K562 (cell line): ENCODE measurements at regions not wholly inside any gene's neighbourhood (a gene's known extent, or its start where the extent isn't known, plus 50 kb on each side); places are given as distances from the start of the nearest gene placed in this dataset.

ENCODE experiments used
- ATAC-seq: fragments of 200-7000 bp; cut with Tn5 transposase; 3 replicates; pipeline ENCODE4 v1.9.1; 2020; ENCODE audit warnings: moderate library complexity
- BruUV-seq: library from RNA; stranded (reverse); fragments of 400-500 nt; replicated peaks from 2 replicates; lab custom pipeline; 2021; lab: Mats Ljungman, UMichigan
- CTCF ChIA-PET: fragments of 300-600 bp; formaldehyde crosslinking; extraction: SDS; loops from one replicate; lab custom pipeline; 2021; ENCODE audit warnings: low intra/inter-chr PET ratio; lab: Yijun Ruan, JAX
- POLR2A ChIA-PET: fragments of 300-600, 350-650 bp; sonication (Branson Sonifier 250); formaldehyde crosslinking; extraction: SDS; loops from one replicate; lab custom pipeline; 2021; ENCODE audit warnings: antibody characterized with exemption, inconsistent platforms; lab: Yijun Ruan, JAX
- DNase-seq, 4 experiments: peaks; one replicate each; pipeline versions ENCODE4 v3.0.0 to v3.0.0-alpha.2; 2011 to 2018; ENCODE audit warnings: low spot score in 3 of 4, mixed read lengths in 3 of 4; ENCODE audit errors: extremely low read depth in 1 of 4
- FAIRE-seq: peaks from 2 replicates; lab custom pipeline; 2011; peaks lifted over from hg19 to GRCh38; lab: Jason Lieb, UNC
- H2AFZ ChIP-seq: 2 replicates; pipeline ENCODE4 v1.6.0; 2011; ENCODE audit warnings: low read depth, low read length, control low read depth, inconsistent platforms
- H3K27ac ChIP-seq: fragments of 200-600 bp; 3 replicates; pipeline ENCODE4 v1.8.0; 2011; ENCODE audit warnings: low read depth, mild to moderate bottlenecking, control low read depth, inconsistent platforms, low read length, moderate library complexity, mixed read lengths; ENCODE audit errors: extremely low read depth
- H3K27me3 ChIP-seq, 2 experiments: fragments of 300-600 bp in 1 of 2; 2 replicates in 1 of 2; 3 replicates in 1 of 2; pipeline versions ENCODE4 v1.6.0 to v1.8.0; 2011; ENCODE audit warnings: inconsistent platforms in 2 of 2, low read length in 2 of 2, mild to moderate bottlenecking in 1 of 2, mixed read lengths in 1 of 2, moderate library complexity in 1 of 2; ENCODE audit not compliant: control insufficient read depth in 2 of 2, insufficient read depth in 2 of 2
- H3K36me3 ChIP-seq: fragments of 300-600 bp; 3 replicates; pipeline ENCODE4 v1.8.0; 2011; ENCODE audit warnings: mild to moderate bottlenecking, low read length, inconsistent platforms; ENCODE audit not compliant: control insufficient read depth, insufficient read depth
- H3K4me1 ChIP-seq, 2 experiments: fragments of 200-600 bp in 1 of 2; replicated peaks in 1 of 2; 2 replicates in 1 of 2; 3 replicates in 1 of 2; pipeline versions ENCODE4 v1.5.1 to v1.8.0; 2011; ENCODE audit warnings: inconsistent platforms in 2 of 2, low read length in 2 of 2, mild to moderate bottlenecking in 1 of 2, mixed read lengths in 1 of 2, moderate library complexity in 1 of 2; ENCODE audit not compliant: control insufficient read depth in 2 of 2, insufficient read depth in 2 of 2
- H3K4me2 ChIP-seq: 2 replicates; pipeline ENCODE4 v1.6.1; 2011; ENCODE audit warnings: low read length, control low read depth, inconsistent platforms, mixed read lengths; ENCODE audit not compliant: insufficient read depth
- H3K4me3 ChIP-seq: fragments of 200-600 bp; sonication (generic), shearing (Covaris generic); 2 replicates; pipeline ENCODE4 v1.5.1; 2016; ENCODE audit warnings: control low read depth, inconsistent platforms
- H3K79me2 ChIP-seq: fragments of 200-600 bp; 3 replicates; pipeline ENCODE4 v1.8.0; 2011; ENCODE audit warnings: low read length, inconsistent platforms; ENCODE audit not compliant: control insufficient read depth, insufficient read depth
- H3K9ac ChIP-seq, 2 experiments: 2 replicates each; pipeline versions ENCODE4 v1.6.0 to v1.6.1; 2011; ENCODE audit warnings: low read depth in 2 of 2, low read length in 2 of 2, control low read depth in 1 of 2, inconsistent platforms in 1 of 2, mild to moderate bottlenecking in 1 of 2, mixed read lengths in 1 of 2; ENCODE audit not compliant: insufficient read depth in 1 of 2
- H3K9me1 ChIP-seq: one replicate; pipeline ENCODE4 v1.6.0; 2011; ENCODE audit warnings: inconsistent platforms, mild to moderate bottlenecking, low read length, moderate library complexity; ENCODE audit not compliant: control insufficient read depth, insufficient read depth
- H3K9me3 ChIP-seq: replicated peaks from 2 replicates; pipeline ENCODE4 v1.5.1; 2011; ENCODE audit warnings: low read depth, low read length, inconsistent platforms; ENCODE audit not compliant: control insufficient read depth, insufficient read depth
- H4K20me1 ChIP-seq: replicated peaks from 2 replicates; pipeline ENCODE4 v1.6.1; 2011; ENCODE audit warnings: low read length, inconsistent platforms, mixed read lengths; ENCODE audit not compliant: control insufficient read depth, insufficient read depth
- BDP1 ChIP-seq: IDR thresholded peaks from 3 replicates; pipeline ENCODE4 v1.6.1; 2011; ENCODE audit not compliant: insufficient read length, insufficient read depth
- BRD9 ChIP-seq: fragments of 450-650 bp; IDR thresholded peaks from 2 replicates; pipeline ENCODE4 v1.6.1; 2018; ENCODE audit warnings: low read depth; ENCODE audit not compliant: partially characterized antibody
- C11orf30 ChIP-seq: fragments of 450-650 bp; IDR thresholded peaks from 2 replicates; pipeline ENCODE4 v1.6.1; 2016; ENCODE audit warnings: low read depth, mild to moderate bottlenecking
- HDAC1 ChIP-seq, 2 experiments: fragments of 450-650 bp; IDR thresholded peaks; 2 replicates each; pipeline ENCODE4 v1.6.1; 2016 to 2017; ENCODE audit warnings: inconsistent platforms in 1 of 2, mild to moderate bottlenecking in 1 of 2, moderate library complexity in 1 of 2
- ID3 ChIP-seq, 2 experiments: fragments of 250-450 bp in 1 of 2; fragments of 450-650 bp in 1 of 2; sonication (Bioruptor Pico) in 1 of 2; IDR thresholded peaks; 2 replicates each; pipeline versions ENCODE4 v1.6.1 to v1.8.0; 2016 to 2021; ENCODE audit warnings: mild to moderate bottlenecking in 2 of 2, moderate library complexity in 2 of 2, missing compliant biosample characterization in 1 of 2, missing genetic modification characterization in 1 of 2
- IFI16 ChIP-seq: fragments of 250-450 bp; sonication (Bioruptor Pico); IDR thresholded peaks from 2 replicates; pipeline ENCODE4 v2.1.2; 2022; ENCODE audit warnings: mild to moderate bottlenecking, inconsistent platforms
- MECOM ChIP-seq: fragments of 250-450 bp; sonication (Bioruptor Pico); IDR thresholded peaks from 2 replicates; pipeline ENCODE4 v1.8.0; 2022; ENCODE audit warnings: inconsistent platforms
- MED1 ChIP-seq: sonication (generic); formaldehyde crosslinking; IDR thresholded peaks from 2 replicates; pipeline ENCODE4 v1.8.1; 2023; ENCODE audit warnings: missing genetic modification reagents, borderline replicate concordance
- NR1H2 ChIP-seq: sonication (generic); formaldehyde crosslinking; IDR thresholded peaks from 2 replicates; pipeline ENCODE4 v1.4.0; 2020; ENCODE audit warnings: mild to moderate bottlenecking, missing genetic modification reagents
- PHF21A ChIP-seq: fragments of 450-650 bp; IDR thresholded peaks from 2 replicates; pipeline ENCODE4 v1.6.1; 2017; ENCODE audit warnings: low read depth, borderline replicate concordance
- POLR2AphosphoS5 ChIP-seq: IDR thresholded peaks from 2 replicates; pipeline ENCODE4 v1.6.1; 2011; ENCODE audit warnings: mild to moderate bottlenecking, low read depth, low read length, moderate library complexity; ENCODE audit not compliant: control insufficient read depth, insufficient read depth
- PTRF ChIP-seq: fragments of 450-650 bp; IDR thresholded peaks from 2 replicates; pipeline ENCODE4 v1.6.1; 2016; ENCODE audit warnings: mild to moderate bottlenecking, missing genetic modification characterization, missing compliant biosample characterization
- RBM22 ChIP-seq: fragments of 200-400 bp; formaldehyde crosslinking; IDR thresholded peaks from 2 replicates; pipeline ENCODE4 v1.6.1; 2018; ENCODE audit warnings: low read length, low read depth; ENCODE audit not compliant: poor library complexity, severe bottlenecking
- SAFB ChIP-seq: fragments of 200-400 bp; formaldehyde crosslinking; IDR thresholded peaks from 2 replicates; pipeline ENCODE4 v1.6.1; 2017; ENCODE audit warnings: low read depth, low read length, borderline replicate concordance
- SIN3A ChIP-seq, 2 experiments: fragments of 150-350 bp in 1 of 2; IDR thresholded peaks; 2 replicates each; pipeline ENCODE4 v1.6.1; 2011 to 2016; ENCODE audit warnings: borderline replicate concordance in 2 of 2, low read depth in 2 of 2, low read length in 2 of 2, mild to moderate bottlenecking in 2 of 2, moderate library complexity in 2 of 2; ENCODE audit not compliant: control insufficient read depth in 1 of 2
- ZBTB7A ChIP-seq: IDR thresholded peaks from 2 replicates; pipeline ENCODE4 v1.6.1; 2011; ENCODE audit warnings: low read depth, mild to moderate bottlenecking, low read length, moderate library complexity, borderline replicate concordance; ENCODE audit not compliant: control insufficient read depth
- ZKSCAN3 ChIP-seq: fragments of 250-450 bp; sonication (Bioruptor Pico); IDR thresholded peaks from 2 replicates; pipeline ENCODE4 v1.4.0; 2020
- ZNF518B ChIP-seq: fragments of 250-450 bp; sonication (Bioruptor Pico); IDR thresholded peaks from 2 replicates; pipeline ENCODE4 v1.5.0; 2021; ENCODE audit warnings: mild to moderate bottlenecking, moderate library complexity
- WGBS: fragments of 100-300 bp; shearing (Covaris generic); methylation state at CpG from one replicate; pipeline ENCODE4 v1.1.6; 2016; ENCODE audit warnings: low coverage, mixed read lengths; ENCODE audit not compliant: insufficient coverage; ENCODE audit errors: missing lambda C conversion rate; 5-methylcytosine and 5-hydroxymethylcytosine counted together
- in situ Hi-C: fragments of 300-500 bp; cut with MboI; formaldehyde crosslinking; loops from 4 replicates; pipeline ENCODE4 v1.15.0; 2018; ENCODE audit warnings: inconsistent platforms, mixed read lengths
- intact Hi-C: fragments of 100-400 bp; cut with micrococcal nuclease; formaldehyde crosslinking; loops from 2 replicates; pipeline ENCODE4 v1.14.2; 2022

GRCh38 chr6:12478921-12479320, 188.8 kb downstream of the EDN1 start:
- POLR2A ChIA-PET = interaction anchor here (0.6 kb wide), 1 partner anchor 741 kb away, joined by 3 read pairs; no protein-coding TSS in a partner anchor
- intact Hi-C loops = no loop called here
- no peak for FAIRE-seq

More at GRCh38 chr6:12478921-12479320, 188.8 kb downstream of the EDN1 start:
- CTCF ChIA-PET = no interaction called here
- Histone ChIP-seq H3K27ac (no peak overlapping the region), H3K9me1 (no peaks in the 10 kb centered on the region), H3K27me3 (no peaks in the 10 kb centered on the region), H3K79me2 (no peaks in the 10 kb centered on the region), H3K4me3 (no peak overlapping the region), H3K4me2 (no peak overlapping the region), H3K36me3 (no peaks in the 10 kb centered on the region), H3K4me1 (no peaks in the 10 kb centered on the region), H3K9ac (no peak overlapping the region), H2AFZ (no peak overlapping the region), H4K20me1 (no peaks in the 10 kb centered on the region), H3K9me3 (no peaks in the 10 kb centered on the region; the same call in 1 of the 2 replicates)
- DNase-seq (no peak), ATAC-seq (no peak)
- BruUV-seq = no TSS peak
- 0% methylated on average over 3 of the region's 3 CpGs for WGBS
- TF ChIP-seq PTRF (no peak), POLR2AphosphoS5 (no peak), ZKSCAN3 (CRISPR knock-in tag) (no peak), BRD9 (no peak), PHF21A (no peak), MED1 (CRISPR knock-in tag) (no peak), NR1H2 (CRISPR knock-in tag) (no peak), BDP1 (no peak), ID3 (CRISPR knock-in tag; IDR thresholded peaks at IDR 0.05) (no peak), ID3 (tag; IDR thresholded peaks at IDR 0.05) (no peak), RBM22 (no peak), C11orf30 (no peak), ZBTB7A (no peak), SAFB (no peak), SIN3A (IDR thresholded peaks at IDR 0.05; ENCODE audit: borderline replicate concordance in 2 of 2, control insufficient read depth in 1 of 2, low read depth in 2 of 2, low read length in 2 of 2) (no peak), ZNF518B (CRISPR knock-in tag) (no peak), MECOM (CRISPR knock-in tag) (no peak), HDAC1 (IDR thresholded peaks at IDR 0.05) (no peak), IFI16 (CRISPR knock-in tag) (no peak)
- in situ Hi-C loops = no loop called here
